KBM-7 (cell line): ENCODE measurements at regions not wholly inside any gene's neighbourhood (a gene's known extent, or its start where the extent isn't known, plus 50 kb on each side); places are given as distances from the start of the nearest gene placed in this dataset.

ENCODE experiments used
- DNase-seq: peaks from one replicate; pipeline ENCODE4 v3.0.0-alpha.2; 2015
- in situ Hi-C: fragments of 300-500 bp; cut with MboI; formaldehyde crosslinking; loops from 2 replicates; pipeline ENCODE4 v1.14.3; 2020; ENCODE audit warnings: low sequenced_read_pairs, low pct_unique_long_range_greater_than_20kb, mixed read lengths

- DNase-seq = no peak
- in situ Hi-C loops = no loop called here
Observed at GRCh38 chr20:39588148-39588757, 626.1 kb downstream of the DHX35 start.

DNA sequence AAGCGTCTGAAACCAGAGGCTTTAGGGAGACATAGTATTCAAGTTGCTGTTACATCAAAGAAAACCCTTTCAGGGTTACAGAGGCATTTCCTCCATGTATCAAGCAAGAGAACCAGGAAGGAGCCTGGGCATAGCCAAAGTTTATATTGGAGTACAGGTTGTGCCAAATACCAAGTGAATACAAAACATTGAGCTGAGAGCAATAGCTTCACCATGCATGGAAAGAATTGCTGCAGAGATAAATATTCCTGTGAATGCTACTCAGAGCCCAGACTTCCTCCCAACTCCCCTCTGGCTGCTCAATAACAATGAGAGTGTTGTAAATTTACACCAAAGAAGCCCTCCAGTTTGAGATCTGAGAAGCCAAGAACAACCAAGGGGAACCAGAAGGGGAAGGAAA, 618.9 kb downstream of the DHX35 start:
- DNase-seq = no peak
- in situ Hi-C loops = no loop called here

DNA sequence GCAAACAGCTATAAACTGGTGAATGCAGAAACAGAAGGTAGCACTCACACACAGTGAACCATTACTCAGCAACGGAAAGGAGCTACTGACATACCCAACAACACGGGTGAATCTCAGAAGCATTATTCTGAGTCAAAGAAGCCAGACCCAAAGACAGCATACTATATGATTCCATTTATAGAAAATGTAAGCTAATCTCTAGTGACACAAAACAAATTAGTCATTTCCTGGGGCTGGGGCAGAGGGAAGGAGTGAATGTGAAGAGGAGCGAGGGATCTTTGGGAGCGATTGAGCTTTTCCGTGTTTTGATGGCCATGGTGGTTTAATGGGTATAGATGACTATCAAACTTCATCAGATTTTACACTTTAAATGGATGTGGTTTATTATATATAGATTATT, 614.6 kb downstream of the DHX35 start:
- in situ Hi-C loops = no loop called here
- DNase-seq = no peak

DNA sequence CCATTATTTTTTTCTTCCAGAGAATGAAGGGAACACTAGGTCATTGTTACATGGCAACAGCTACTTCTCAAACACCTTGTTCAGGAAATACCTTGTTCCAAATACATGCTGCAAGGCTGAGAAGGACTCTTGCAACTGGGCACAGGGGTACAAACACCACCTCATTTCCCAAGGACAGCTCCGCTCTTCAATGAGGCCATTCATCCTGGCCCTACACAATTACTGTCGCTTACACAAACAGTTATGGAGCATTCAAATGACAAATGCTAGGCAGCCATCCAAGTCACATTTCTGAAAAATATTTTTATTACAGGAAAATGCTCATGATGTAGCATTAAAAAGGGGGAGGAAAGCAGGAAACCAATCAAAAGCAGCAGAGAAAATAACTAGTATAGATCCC, 611.9 kb downstream of the DHX35 start:
- in situ Hi-C loops = no loop called here
- no peak for DNase-seq

DNA sequence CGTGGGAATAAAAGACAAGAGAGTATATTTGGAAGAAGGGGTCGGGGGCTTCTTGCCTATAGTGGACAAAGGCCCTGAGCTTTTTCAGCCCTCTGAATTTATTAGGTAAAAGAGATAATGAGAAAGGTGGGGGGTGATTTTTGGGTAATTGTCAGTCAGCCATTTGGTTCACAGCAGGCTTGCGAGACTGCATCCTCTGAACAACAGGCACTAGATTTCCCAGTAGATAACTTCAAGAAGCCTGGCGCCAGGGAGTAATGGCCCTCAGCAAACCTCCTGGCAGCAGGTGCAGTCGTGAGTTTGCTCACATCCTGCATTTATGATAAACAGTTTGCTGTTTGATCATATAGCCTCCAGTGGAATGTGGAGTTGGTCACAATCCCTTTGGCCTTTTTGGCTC, 609.0 kb downstream of the DHX35 start:
- no peak for DNase-seq
- in situ Hi-C loops = no loop called here

DNA sequence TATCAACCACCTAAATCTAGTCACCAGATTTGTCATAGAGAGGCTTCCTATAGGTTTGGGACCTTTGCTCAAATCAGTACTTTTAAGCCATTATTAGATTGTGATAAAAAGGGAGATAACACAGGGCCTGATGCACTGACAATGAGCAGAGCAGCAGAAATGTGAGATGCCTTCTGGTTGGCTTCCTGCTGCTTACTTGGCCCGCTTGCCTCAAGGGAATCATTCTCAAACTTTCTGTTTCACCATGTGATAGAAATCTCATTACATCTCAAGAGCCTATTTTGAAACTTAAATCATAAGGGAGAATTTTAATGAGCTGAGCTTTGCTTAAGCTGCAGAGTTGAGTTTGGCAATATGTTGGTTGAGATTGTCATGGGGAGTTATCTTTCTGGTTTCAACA, 606.0 kb downstream of the DHX35 start:
- in situ Hi-C loops = no loop called here
- DNase-seq = no peak

DNA sequence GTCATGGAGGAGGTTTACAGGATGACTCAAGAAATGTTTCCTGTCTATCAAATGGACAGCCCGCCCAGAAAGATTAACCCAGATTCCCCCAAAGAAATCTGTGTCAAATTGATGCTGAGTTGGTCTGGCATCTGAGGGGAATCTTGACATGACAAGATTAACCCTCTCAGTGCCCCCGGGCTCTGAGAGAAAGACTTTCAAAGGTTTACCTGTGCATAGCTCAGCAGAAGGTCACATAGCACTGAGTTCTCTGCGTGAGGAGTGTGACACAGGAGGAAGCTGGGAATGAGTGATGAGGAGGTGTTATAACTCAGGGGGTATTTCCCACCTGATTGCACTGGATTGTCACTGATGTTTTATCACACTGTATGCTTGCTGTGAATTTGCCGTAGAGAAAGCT, 601.2 kb downstream of the DHX35 start:
- in situ Hi-C loops = no loop called here
- DNase-seq = no peak

DNA sequence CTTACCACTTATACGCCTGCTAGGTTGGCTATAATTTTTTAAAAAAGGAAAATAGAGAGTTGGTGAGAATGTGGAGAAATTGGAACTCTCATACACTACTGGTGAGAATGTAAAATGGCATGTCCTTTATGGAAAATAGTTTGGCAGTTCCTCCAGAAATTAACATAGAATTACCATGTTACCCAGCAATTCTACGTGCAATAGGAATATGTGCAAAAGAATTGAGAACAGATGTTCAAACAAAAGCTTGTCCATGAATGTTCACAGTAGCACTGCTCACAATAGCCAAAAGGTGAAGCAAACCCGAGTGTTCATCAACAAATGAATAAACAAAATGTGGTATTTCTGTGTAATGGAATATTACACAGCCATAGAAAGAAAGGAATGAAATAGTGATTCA, 592.2 kb downstream of the DHX35 start:
- DNase-seq = no peak
- in situ Hi-C loops = no loop called here

- in situ Hi-C loops = no loop called here
Observed at GRCh38 chr20:39553120-39553519, 591.0 kb downstream of the DHX35 start.

DNA sequence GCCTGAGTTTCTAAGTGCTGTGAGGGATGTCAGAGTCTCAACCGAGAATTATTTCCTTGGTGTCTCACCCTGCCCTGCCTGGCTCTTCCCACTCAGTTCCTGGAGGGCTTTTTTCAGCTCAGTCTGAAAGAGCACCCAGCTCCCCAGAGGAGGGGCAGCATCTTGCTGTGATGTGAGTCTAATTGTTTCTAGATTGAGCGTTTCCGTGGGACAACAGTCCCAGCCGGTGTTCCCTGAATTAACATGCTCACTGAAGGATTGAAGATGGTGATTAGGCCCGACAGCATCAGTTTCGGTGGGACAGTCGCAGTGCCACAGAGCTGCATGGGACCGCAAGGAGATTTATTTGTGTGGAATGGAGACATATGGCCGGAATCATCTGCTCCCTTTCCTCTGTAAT, 587.6 kb downstream of the DHX35 start:
- DNase-seq = no peak
- in situ Hi-C loops = no loop called here

More at GRCh38 chr20:39553120-39553519, 591.0 kb downstream of the DHX35 start:
- DNase-seq = no peak

- DNase-seq = no peak
- in situ Hi-C loops = no loop called here
Observed at GRCh38 chr20:39547546-39548408, 585.6 kb downstream of the DHX35 start.

- in situ Hi-C loops = no loop called here
- DNase-seq = no peak
Observed at GRCh38 chr20:39541136-39541803, 579.1 kb downstream of the DHX35 start.

DNA sequence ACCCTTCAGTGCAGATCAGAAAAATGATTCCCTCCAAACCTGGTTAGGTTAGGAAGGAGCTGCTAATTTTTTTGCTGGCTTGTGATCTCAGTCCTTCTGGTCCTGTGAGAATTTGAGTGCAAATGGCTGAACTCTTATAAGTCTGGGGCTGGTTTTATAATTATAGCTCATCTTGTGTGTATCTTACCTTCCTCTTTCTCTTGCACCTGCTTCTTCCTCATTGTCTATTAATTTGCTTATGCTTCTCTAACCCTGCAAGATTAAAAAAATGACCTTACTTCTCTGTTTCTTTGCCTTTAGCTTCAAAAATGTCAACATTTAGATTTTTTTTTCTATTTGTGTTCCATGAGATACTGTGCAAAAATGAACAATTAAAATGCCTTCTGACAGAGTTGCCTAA, 576.2 kb downstream of the DHX35 start:
- in situ Hi-C loops = no loop called here
- no peak for DNase-seq

GRCh38 chr20:39535301-39535700, 573.2 kb downstream of the DHX35 start:
- in situ Hi-C loops = no loop called here
- no peak for DNase-seq

GRCh38 chr20:39534846-39535245, 572.7 kb downstream of the DHX35 start:
- in situ Hi-C loops = no loop called here
- no peak for DNase-seq

DNA sequence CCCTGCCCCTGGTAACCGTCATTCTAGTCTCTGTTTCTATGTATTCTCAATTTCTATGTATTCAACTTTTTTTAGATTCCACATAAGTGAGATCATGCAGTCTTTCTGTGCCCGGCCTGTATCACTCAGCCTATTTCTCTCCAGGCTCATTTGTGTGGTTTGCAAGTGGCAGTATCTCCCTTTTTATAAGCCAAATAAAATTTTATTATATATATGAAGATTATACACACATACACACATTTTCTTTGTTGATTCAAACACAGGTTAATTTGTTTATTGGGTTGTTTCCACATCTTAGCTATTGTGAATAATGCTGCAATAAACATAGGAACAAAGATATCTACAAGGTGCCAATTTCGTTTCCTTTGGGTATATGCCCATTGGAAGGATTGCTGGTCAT, 571.7 kb downstream of the DHX35 start:
- DNase-seq = no peak
- in situ Hi-C loops = no loop called here

- in situ Hi-C loops = no loop called here
- no peak for DNase-seq
Observed at GRCh38 chr20:39532205-39532604, 570.1 kb downstream of the DHX35 start.

DNA sequence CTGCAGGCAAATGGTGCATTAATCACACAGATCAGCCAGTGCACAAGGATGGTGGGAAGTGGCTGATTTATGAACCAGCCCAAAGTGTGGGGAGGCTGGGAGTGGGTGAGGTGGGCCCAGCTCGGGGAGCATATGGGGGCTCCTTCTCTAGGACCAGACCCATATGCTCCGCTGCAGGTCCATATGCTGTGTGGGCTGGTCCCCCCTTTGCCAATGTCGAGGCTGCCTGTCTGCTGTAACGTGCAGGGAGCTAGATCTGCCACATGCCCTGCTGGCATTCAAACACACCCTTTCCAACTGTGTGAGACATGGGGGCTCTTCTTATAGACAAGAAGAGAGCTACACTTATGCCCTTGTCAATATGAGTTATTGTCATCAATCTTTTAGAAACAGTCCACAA, 566.3 kb downstream of the DHX35 start:
- in situ Hi-C loops = no loop called here
- no peak for DNase-seq

GRCh38 chr20:39524371-39524911, 562.3 kb downstream of the DHX35 start:
- no peak for DNase-seq
- in situ Hi-C loops = no loop called here

DNA sequence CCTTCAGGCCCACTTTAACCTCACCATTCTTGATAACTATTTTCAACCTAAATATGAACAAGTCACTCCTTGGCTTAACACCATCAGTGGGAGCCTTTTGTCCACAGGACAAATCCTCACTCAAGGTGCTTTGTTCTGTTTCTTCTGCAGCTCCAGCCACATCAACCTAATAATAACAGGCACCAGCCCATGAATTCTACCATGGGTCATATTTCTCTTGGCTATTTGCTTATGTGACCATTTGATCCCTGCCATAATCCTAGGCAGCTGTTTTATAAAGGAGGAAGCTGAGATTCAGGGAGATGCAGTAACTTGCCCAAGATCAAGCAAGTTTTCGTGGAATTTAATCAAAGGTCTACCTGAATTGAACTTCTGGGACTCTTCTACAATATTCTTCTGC, 561.3 kb downstream of the DHX35 start:
- DNase-seq = no peak
- in situ Hi-C loops = no loop called here
